DND-41 (cell line): ENCODE measurements at regions not wholly inside any gene's neighbourhood (a gene's known extent, or its start where the extent isn't known, plus 50 kb on each side); places are given as distances from the start of the nearest gene placed in this dataset.

Source experiments
- ATAC-seq: fragments of 200-7000 bp; cut with Tn5 transposase; 3 replicates; pipeline ENCODE4 v1.9.1; 2021; ENCODE audit warnings: low read depth; ENCODE audit not compliant: insufficient read depth
- DNase-seq: peaks from one replicate; pipeline ENCODE4 v3.0.0-alpha.2; 2020
- H2AFZ ChIP-seq: 2 replicates; pipeline ENCODE4 v1.6.0; 2012; ENCODE audit warnings: low read depth, low read length
- H3K27ac ChIP-seq: 2 replicates; pipeline ENCODE4 v1.5.1; 2012; ENCODE audit warnings: low read length, inconsistent platforms
- H3K27me3 ChIP-seq: fragments of 200-600 bp; sonication (generic); 2 replicates; pipeline ENCODE4 v1.6.0; 2012; ENCODE audit warnings: low read length, mild to moderate bottlenecking, inconsistent platforms; ENCODE audit not compliant: insufficient read depth, poor library complexity
- H3K36me3 ChIP-seq: 2 replicates; pipeline ENCODE4 v1.5.1; 2012; ENCODE audit warnings: low read length, inconsistent platforms; ENCODE audit not compliant: insufficient read depth
- H3K4me1 ChIP-seq: 2 replicates; pipeline ENCODE4 v1.5.1; 2012; ENCODE audit warnings: mild to moderate bottlenecking, low read length; ENCODE audit not compliant: insufficient read depth
- H3K4me2 ChIP-seq: 2 replicates; pipeline ENCODE4 v1.6.0; 2012; ENCODE audit warnings: mild to moderate bottlenecking, moderate library complexity, low read length, inconsistent platforms; ENCODE audit not compliant: insufficient read depth
- H3K4me3 ChIP-seq, 2 experiments: fragments of 200-600 bp in 1 of 2; shearing (Covaris generic) in 1 of 2; 2 replicates each; pipeline ENCODE4 v1.5.1; 2012 to 2016; ENCODE audit warnings: inconsistent platforms in 2 of 2, low read length in 2 of 2, mild to moderate bottlenecking in 2 of 2, low read depth in 1 of 2, moderate library complexity in 1 of 2
- H3K79me2 ChIP-seq: 2 replicates; pipeline ENCODE4 v1.6.0; 2012; ENCODE audit warnings: low read length, inconsistent platforms; ENCODE audit not compliant: insufficient read depth
- H3K9ac ChIP-seq: 2 replicates; pipeline ENCODE4 v1.6.0; 2012; ENCODE audit warnings: low read depth, mild to moderate bottlenecking, inconsistent platforms, low read length, moderate library complexity
- H3K9me3 ChIP-seq: 2 replicates; pipeline ENCODE4 v1.5.1; 2012; ENCODE audit warnings: low read length, moderate library complexity, mild to moderate bottlenecking, inconsistent platforms; ENCODE audit not compliant: insufficient read depth, severe bottlenecking
- H4K20me1 ChIP-seq: 2 replicates; pipeline ENCODE4 v1.6.0; 2012; ENCODE audit warnings: low read length; ENCODE audit not compliant: insufficient read depth
- EZH2 ChIP-seq: IDR thresholded peaks from 3 replicates; pipeline ENCODE4 v1.6.1; 2012; ENCODE audit warnings: borderline replicate concordance, low read depth, mild to moderate bottlenecking, moderate library complexity, low read length, inconsistent platforms; ENCODE audit not compliant: severe bottlenecking
- TF ChIP-seq, protein P1 (sequence below): IDR thresholded peaks from 2 replicates; pipeline ENCODE4 v1.5.1; 2012; ENCODE audit warnings: borderline replicate concordance, low read length, moderate library complexity, mild to moderate bottlenecking; ENCODE audit not compliant: poor library complexity, severe bottlenecking; ENCODE audit errors: extremely low read depth

DNA sequence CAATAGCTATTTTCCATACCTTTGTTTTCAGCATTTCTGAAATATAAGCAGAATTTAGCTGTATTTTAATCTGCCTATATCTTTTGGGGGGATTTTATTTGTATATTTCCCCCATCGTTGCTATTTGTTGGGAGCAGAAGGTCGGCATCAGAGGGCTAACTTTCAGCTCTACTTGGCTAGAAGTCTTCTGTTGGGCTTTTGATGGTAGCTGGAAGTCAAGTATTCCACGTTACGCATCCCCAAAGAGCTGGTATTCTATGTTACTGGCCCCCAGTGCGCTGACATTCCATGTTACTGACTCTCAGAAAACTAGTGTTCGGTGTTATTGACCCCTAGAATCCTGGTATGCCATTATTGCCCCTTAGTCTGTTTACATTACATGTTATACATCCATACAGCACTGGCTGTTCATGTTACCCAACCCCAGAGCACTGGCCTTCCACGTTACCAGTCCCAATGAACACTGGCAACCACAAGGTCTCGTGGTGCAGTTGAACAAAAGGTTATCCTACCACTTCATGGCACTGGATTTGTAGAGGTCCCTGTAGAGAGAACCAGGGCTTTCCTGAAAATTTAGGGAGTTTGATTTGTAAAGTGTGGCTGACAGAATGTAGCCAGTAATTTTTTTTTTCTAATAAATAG, 278.1 kb upstream of the CD180 start:
- Histone ChIP-seq H3K4me2 (no peak overlapping the region), H2AFZ (no peak overlapping the region), H3K27me3 (no peaks in the 10 kb centered on the region), H3K4me1 (no peaks in the 10 kb centered on the region), H3K9ac (no peak overlapping the region), H3K79me2 (no peaks in the 10 kb centered on the region), H3K27ac (no peak overlapping the region), H3K36me3 (no peaks in the 10 kb centered on the region), H3K9me3 (no peaks in the 10 kb centered on the region), H3K4me3 (no peak overlapping the region), H4K20me1 (no peaks in the 10 kb centered on the region)
- DNase-seq, result no peak
- TF ChIP-seq, protein P1, sequence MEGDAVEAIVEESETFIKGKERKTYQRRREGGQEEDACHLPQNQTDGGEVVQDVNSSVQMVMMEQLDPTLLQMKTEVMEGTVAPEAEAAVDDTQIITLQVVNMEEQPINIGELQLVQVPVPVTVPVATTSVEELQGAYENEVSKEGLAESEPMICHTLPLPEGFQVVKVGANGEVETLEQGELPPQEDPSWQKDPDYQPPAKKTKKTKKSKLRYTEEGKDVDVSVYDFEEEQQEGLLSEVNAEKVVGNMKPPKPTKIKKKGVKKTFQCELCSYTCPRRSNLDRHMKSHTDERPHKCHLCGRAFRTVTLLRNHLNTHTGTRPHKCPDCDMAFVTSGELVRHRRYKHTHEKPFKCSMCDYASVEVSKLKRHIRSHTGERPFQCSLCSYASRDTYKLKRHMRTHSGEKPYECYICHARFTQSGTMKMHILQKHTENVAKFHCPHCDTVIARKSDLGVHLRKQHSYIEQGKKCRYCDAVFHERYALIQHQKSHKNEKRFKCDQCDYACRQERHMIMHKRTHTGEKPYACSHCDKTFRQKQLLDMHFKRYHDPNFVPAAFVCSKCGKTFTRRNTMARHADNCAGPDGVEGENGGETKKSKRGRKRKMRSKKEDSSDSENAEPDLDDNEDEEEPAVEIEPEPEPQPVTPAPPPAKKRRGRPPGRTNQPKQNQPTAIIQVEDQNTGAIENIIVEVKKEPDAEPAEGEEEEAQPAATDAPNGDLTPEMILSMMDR, result no peak
- TF ChIP-seq EZH2, result no peak
- ATAC-seq, result no peak

DNA sequence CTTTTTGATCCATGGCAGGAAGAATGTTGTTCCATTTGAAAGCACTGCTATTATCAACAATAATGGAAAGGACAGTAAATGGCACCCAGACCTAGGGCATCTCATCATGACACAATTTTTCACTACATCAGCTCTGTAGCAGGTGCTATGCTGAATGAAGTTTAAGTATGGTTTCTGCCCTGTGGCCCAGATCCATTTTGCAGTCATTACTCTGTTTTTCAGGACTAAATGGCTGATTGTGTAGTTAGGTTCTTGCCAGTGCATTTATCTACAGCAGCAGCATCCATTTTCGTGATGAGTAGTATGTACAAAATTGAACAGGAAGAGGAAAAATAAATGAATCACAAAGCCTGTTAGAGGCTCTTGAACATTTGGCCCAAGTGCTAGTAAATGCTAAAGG, 270.5 kb upstream of the CD180 start:
- DNase-seq (no peak), ATAC-seq (no peak)
- Histone ChIP-seq H3K79me2 (no peaks in the 10 kb centered on the region), H3K9me3 (no peaks in the 10 kb centered on the region), H3K27me3 (no peaks in the 10 kb centered on the region), H4K20me1 (no peaks in the 10 kb centered on the region), H3K27ac (no peak overlapping the region), H3K4me2 (no peak overlapping the region), H3K9ac (no peak overlapping the region), H3K36me3 (no peaks in the 10 kb centered on the region), H2AFZ (no peak overlapping the region), H3K4me1 (no peaks in the 10 kb centered on the region), H3K4me3 (no peak overlapping the region)
- TF ChIP-seq EZH2, result no peak
- TF ChIP-seq, protein P1, result no peak

DNA sequence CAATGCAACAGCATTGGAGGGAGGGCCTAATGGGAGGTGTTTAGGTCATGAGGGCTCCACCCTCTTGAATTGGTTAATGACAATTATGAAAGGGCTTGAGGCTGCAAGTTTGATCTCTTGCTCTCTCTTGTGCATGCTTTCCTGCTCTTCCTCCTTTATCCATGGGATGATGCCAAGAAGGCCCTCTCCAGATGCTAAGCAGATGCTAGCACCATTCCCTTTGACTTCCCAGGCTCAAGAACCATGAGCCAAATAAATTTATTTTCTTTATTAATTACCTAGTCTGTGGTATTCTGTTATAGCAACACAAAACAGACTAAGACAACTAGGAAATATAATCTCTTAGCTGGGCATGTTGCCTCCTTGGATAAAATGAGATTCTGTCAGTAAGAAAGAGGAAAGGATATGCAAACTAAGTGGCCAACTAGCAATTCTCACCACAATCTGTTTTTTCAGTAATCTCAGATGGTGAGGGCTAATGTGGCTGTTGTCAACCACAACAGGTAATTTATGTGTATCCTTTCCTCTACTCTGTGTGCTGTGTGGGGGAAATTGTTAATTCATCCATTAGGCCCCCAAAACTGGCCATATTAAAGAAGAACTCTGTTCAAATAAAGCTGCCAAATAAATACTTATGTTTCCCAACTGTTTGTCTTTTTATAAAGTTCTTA, 269.1 kb upstream of the CD180 start:
- Histone ChIP-seq H3K27me3 (no peaks in the 10 kb centered on the region), H2AFZ (no peak overlapping the region), H3K9ac (no peak overlapping the region), H3K36me3 (no peaks in the 10 kb centered on the region), H3K27ac (no peak overlapping the region), H3K79me2 (no peaks in the 10 kb centered on the region), H3K4me1 (no peaks in the 10 kb centered on the region), H3K4me2 (no peak overlapping the region), H3K9me3 (no peaks in the 10 kb centered on the region), H4K20me1 (no peaks in the 10 kb centered on the region), H3K4me3 (no peak overlapping the region)
- ATAC-seq (no peak), DNase-seq (no peak)
- no peak for TF ChIP-seq EZH2
- TF ChIP-seq, protein P1, result no peak
